SK-N-SH (cell line): ENCODE measurements at regions not wholly inside any gene's neighbourhood (a gene's known extent, or its start where the extent isn't known, plus 50 kb on each side); places are given as distances from the start of the nearest gene placed in this dataset.

Experiments
- CTCF ChIP-seq: fragments of 200-600 bp; sonication (generic); IDR thresholded peaks from 2 replicates; pipeline ENCODE4 v1.6.1; 2017; ENCODE audit warnings: antibody characterized with exemption, mild to moderate bottlenecking, moderate library complexity
- USF1 ChIP-seq: IDR thresholded peaks from 2 replicates; pipeline ENCODE4 v1.4.0; 2012; ENCODE audit warnings: low read depth, borderline replicate concordance

- TF ChIP-seq CTCF: no peak
- no peak for TF ChIP-seq USF1
Observed at GRCh38 chr2:43102366-43103092, 123.9 kb downstream of the ZFP36L2 start.
